Osteoblast (primary cell): ENCODE measurements at regions not wholly inside any gene's neighbourhood (a gene's known extent, or its start where the extent isn't known, plus 50 kb on each side); places are given as distances from the start of the nearest gene placed in this dataset.

Experiments used
- DNase-seq: peaks from one replicate; pipeline ENCODE4 v3.0.0; 2011; ENCODE audit warnings: low spot score, mixed read lengths; ENCODE audit not compliant: insufficient read length; ENCODE audit errors: missing footprints
- H2AFZ ChIP-seq: 2 replicates; pipeline ENCODE4 v1.6.0; 2011; ENCODE audit warnings: mild to moderate bottlenecking, low read length
- H3K27ac ChIP-seq: 2 replicates; pipeline ENCODE4 v1.5.1; 2011; ENCODE audit warnings: mild to moderate bottlenecking, low read depth, low read length, moderate library complexity
- H3K27me3 ChIP-seq: 2 replicates; pipeline ENCODE4 v1.6.0; 2012; ENCODE audit warnings: mild to moderate bottlenecking, control low read depth, inconsistent platforms, low read length, moderate library complexity; ENCODE audit not compliant: insufficient read depth
- H3K36me3 ChIP-seq: 2 replicates; pipeline ENCODE4 v1.5.1; 2011; ENCODE audit warnings: mild to moderate bottlenecking, low read length, control low read depth, moderate library complexity; ENCODE audit not compliant: insufficient read depth
- H3K4me1 ChIP-seq: 2 replicates; pipeline ENCODE4 v1.5.1; 2011; ENCODE audit warnings: mild to moderate bottlenecking, low read length, control low read depth, moderate library complexity; ENCODE audit not compliant: insufficient read depth
- H3K4me2 ChIP-seq: 2 replicates; pipeline ENCODE4 v1.6.0; 2011; ENCODE audit warnings: mild to moderate bottlenecking, low read length; ENCODE audit not compliant: insufficient read depth
- H3K4me3 ChIP-seq: fragments of 200-600 bp; sonication (generic); 3 replicates; pipeline ENCODE4 v1.5.1; 2012; ENCODE audit warnings: mild to moderate bottlenecking, low read length, inconsistent platforms; ENCODE audit not compliant: insufficient read depth
- H3K79me2 ChIP-seq: 2 replicates; pipeline ENCODE4 v1.6.0; 2012; ENCODE audit warnings: mild to moderate bottlenecking, low read length, control low read depth, inconsistent platforms; ENCODE audit not compliant: insufficient read depth
- H3K9me3 ChIP-seq: 2 replicates; pipeline ENCODE4 v1.5.1; 2011; ENCODE audit warnings: low read depth, low read length, control low read depth
- H4K20me1 ChIP-seq: 2 replicates; pipeline ENCODE4 v1.6.0; 2012; ENCODE audit warnings: mild to moderate bottlenecking, low read length, control low read depth; ENCODE audit not compliant: insufficient read depth
- TF ChIP-seq, protein P1 (sequence below): IDR thresholded peaks from 2 replicates; pipeline ENCODE4 v1.5.1; 2011; ENCODE audit warnings: mild to moderate bottlenecking, low read depth, low read length, moderate library complexity; ENCODE audit errors: extremely low read depth

DNA sequence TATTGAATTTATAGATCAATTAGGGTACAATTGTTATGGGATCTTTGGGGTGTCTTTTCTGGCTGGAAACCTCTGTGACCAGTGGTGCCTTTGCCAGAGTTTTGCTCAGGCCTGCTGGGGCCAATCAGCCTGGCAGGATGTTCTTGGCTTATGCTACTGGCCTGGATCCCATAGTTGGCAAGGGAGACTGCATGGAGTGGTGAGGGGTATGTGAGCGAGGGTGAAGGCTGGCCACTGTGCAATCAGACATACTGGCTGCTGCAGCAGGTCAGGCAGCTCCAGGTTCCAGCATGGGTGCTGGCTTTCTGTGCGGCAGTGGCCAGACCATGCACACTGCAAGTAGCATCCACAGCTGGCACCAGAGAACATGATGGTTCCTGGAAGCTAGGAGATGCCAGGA lies 1053.2 kb upstream of the GBE1 start:
- H3K4me2 ChIP-seq, result no peak overlapping the region
- no peaks in the 10 kb centered on the region for H3K27me3 ChIP-seq
- H4K20me1 ChIP-seq, result no peaks in the 10 kb centered on the region
- no peaks in the 10 kb centered on the region for H3K9me3 ChIP-seq
- no peak overlapping the region for H2AFZ ChIP-seq
- no peaks in the 10 kb centered on the region for H3K4me1 ChIP-seq
- H3K79me2 ChIP-seq, result no peaks in the 10 kb centered on the region
- TF ChIP-seq, protein P1, sequence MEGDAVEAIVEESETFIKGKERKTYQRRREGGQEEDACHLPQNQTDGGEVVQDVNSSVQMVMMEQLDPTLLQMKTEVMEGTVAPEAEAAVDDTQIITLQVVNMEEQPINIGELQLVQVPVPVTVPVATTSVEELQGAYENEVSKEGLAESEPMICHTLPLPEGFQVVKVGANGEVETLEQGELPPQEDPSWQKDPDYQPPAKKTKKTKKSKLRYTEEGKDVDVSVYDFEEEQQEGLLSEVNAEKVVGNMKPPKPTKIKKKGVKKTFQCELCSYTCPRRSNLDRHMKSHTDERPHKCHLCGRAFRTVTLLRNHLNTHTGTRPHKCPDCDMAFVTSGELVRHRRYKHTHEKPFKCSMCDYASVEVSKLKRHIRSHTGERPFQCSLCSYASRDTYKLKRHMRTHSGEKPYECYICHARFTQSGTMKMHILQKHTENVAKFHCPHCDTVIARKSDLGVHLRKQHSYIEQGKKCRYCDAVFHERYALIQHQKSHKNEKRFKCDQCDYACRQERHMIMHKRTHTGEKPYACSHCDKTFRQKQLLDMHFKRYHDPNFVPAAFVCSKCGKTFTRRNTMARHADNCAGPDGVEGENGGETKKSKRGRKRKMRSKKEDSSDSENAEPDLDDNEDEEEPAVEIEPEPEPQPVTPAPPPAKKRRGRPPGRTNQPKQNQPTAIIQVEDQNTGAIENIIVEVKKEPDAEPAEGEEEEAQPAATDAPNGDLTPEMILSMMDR, result no peak
- no peak overlapping the region for H3K27ac ChIP-seq
- no peak for DNase-seq
- H3K36me3 ChIP-seq, result no peaks in the 10 kb centered on the region
- H3K4me3 ChIP-seq, result no peak overlapping the region

DNA sequence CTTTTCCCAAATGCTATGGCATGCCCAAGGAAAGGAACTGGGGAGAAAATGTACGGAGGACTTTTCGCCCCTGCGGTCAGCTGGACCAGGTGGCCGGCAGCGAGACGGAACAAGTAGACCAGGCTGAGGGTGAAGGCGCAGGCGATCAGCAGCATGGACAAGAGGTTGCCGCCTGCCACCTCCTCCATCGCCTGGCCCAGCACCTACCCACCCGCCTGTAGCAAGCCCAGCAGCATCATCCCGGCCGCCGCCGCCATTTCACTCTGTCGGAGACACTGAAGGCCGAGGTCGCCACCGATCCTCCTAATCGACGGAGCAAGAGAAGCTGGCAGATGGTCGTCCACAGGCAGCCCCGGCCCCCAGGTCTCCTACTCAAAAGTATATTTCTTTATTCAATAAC lies 1046.3 kb upstream of the GBE1 start:
- Histone ChIP-seq H3K4me1 (no peaks in the 10 kb centered on the region), H3K36me3 (no peaks in the 10 kb centered on the region), H3K79me2 (no peaks in the 10 kb centered on the region), H4K20me1 (no peaks in the 10 kb centered on the region), H3K27me3 (no peaks in the 10 kb centered on the region), H2AFZ (no peak overlapping the region), H3K4me3 (no peak overlapping the region), H3K9me3 (no peaks in the 10 kb centered on the region), H3K27ac (no peak overlapping the region), H3K4me2 (no peak overlapping the region)
- TF ChIP-seq, protein P1, result no peak
- no peak for DNase-seq

DNA sequence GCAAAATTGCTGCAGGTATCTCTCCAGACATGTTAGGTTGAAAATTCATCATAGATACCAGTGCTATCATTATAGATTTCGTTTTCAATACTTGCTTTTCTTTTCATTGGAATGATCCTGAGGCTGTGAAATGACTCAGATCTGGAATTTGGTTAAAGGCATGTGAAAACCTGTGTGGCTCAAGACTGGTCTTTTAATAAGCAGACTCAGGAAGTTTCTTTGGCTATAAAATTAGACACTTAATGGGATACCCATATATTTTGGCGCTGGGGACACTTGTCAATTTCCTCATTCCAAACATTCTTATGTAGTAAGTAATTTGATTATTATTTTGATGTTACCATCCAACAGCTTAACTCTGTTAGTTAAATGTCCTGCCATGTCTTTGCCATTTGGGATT lies 1041.1 kb upstream of the GBE1 start:
- no peaks in the 10 kb centered on the region for H3K79me2 ChIP-seq
- H3K9me3 ChIP-seq, result peaks cover 7% of the 10 kb centered on the region
- TF ChIP-seq, protein P1, result no peak
- H3K27ac ChIP-seq, result no peak overlapping the region
- H4K20me1 ChIP-seq, result no peaks in the 10 kb centered on the region
- H3K4me3 ChIP-seq, result no peak overlapping the region
- H3K36me3 ChIP-seq, result no peaks in the 10 kb centered on the region
- no peak for DNase-seq
- H3K27me3 ChIP-seq, result no peaks in the 10 kb centered on the region
- H2AFZ ChIP-seq, result no peak overlapping the region
- no peak overlapping the region for H3K4me2 ChIP-seq
- H3K4me1 ChIP-seq, result no peaks in the 10 kb centered on the region

GRCh38 chr3:82800248-82800647 lies 1038.8 kb upstream of the GBE1 start:
- H3K27ac ChIP-seq, result no peak overlapping the region
- no peaks in the 10 kb centered on the region for H4K20me1 ChIP-seq
- H3K9me3 ChIP-seq, result peaks cover 7% of the 10 kb centered on the region
- TF ChIP-seq, protein P1, result no peak
- H3K4me2 ChIP-seq, result no peak overlapping the region
- H3K79me2 ChIP-seq, result no peaks in the 10 kb centered on the region
- no peaks in the 10 kb centered on the region for H3K4me1 ChIP-seq
- no peak overlapping the region for H3K4me3 ChIP-seq
- no peak for DNase-seq
- no peaks in the 10 kb centered on the region for H3K36me3 ChIP-seq
- H3K27me3 ChIP-seq, result no peaks in the 10 kb centered on the region
- H2AFZ ChIP-seq, result no peak overlapping the region
